ENCODE measurements at regions not wholly inside any gene's neighbourhood (a gene's known extent, or its start where the extent isn't known, plus 50 kb on each side); places are given as distances from the start of the nearest gene placed in this dataset.

- Histone ChIP-seq H2AFZ (ENCODE audit: low read depth, low read length, severe bottlenecking) (no peak overlapping the region), H4K20me1 (ENCODE audit: low read depth, low read length) (no peaks in the 10 kb centered on the region), H3K4me2 (ENCODE audit: low read depth, low read length, poor library complexity, severe bottlenecking) (no peak overlapping the region), H3K79me2 (ENCODE audit: insufficient read depth, low read length) (no peaks in the 10 kb centered on the region), H3K27ac (ENCODE audit: low read depth, low read length) (no peak overlapping the region), H3K9ac (ENCODE audit: low read length) (no peak overlapping the region), H3K4me3 (ENCODE audit: insufficient read depth, low read length, poor library complexity, severe bottlenecking) (no peak overlapping the region), H3K36me3 (ENCODE audit: low read length) (no peaks in the 10 kb centered on the region), H3K9me2 (replicated peaks; ENCODE audit: insufficient read depth, low read length) (no peaks in the 10 kb centered on the region), H3K9me3 (ENCODE audit: insufficient read depth, low read length) (no peaks in the 10 kb centered on the region), H3F3A (ENCODE audit: insufficient read depth) (no peaks in the 10 kb centered on the region), H3K27me3 (ENCODE audit: low read length) (no peaks in the 10 kb centered on the region)
- TF ChIP-seq EZH2phosphoT487 (conservative IDR thresholded peaks at IDR 0.05; ENCODE audit: low read length): no peak
- no peak for TF ChIP-seq CTCF (IDR thresholded peaks at IDR 0.05; ENCODE audit: insufficient read depth, low read length, poor library complexity, severe bottlenecking)
These were observed 631.8 kb downstream of the CETN3 start for GRCh38 chr5:89777758-89778157.

- H3F3A ChIP-seq (ENCODE audit: insufficient read depth): no peaks in the 10 kb centered on the region
- no peak overlapping the region for H3K9ac ChIP-seq (ENCODE audit: low read length)
- H3K9me2 ChIP-seq (replicated peaks; ENCODE audit: insufficient read depth, low read length): no peaks in the 10 kb centered on the region
- H4K20me1 ChIP-seq (ENCODE audit: low read depth, low read length): no peaks in the 10 kb centered on the region
- H2AFZ ChIP-seq (ENCODE audit: low read depth, low read length, severe bottlenecking): no peak overlapping the region
- H3K27ac ChIP-seq (ENCODE audit: low read depth, low read length): no peak overlapping the region
- no peaks in the 10 kb centered on the region for H3K9me3 ChIP-seq (ENCODE audit: insufficient read depth, low read length)
- H3K79me2 ChIP-seq (ENCODE audit: insufficient read depth, low read length): no peaks in the 10 kb centered on the region
- no peak overlapping the region for H3K4me3 ChIP-seq (ENCODE audit: insufficient read depth, low read length, poor library complexity, severe bottlenecking)
- H3K36me3 ChIP-seq (ENCODE audit: low read length): no peaks in the 10 kb centered on the region
- no peaks in the 10 kb centered on the region for H3K27me3 ChIP-seq (ENCODE audit: low read length)
- TF ChIP-seq CTCF (IDR thresholded peaks at IDR 0.05; ENCODE audit: insufficient read depth, low read length, poor library complexity, severe bottlenecking): no peak
- TF ChIP-seq EZH2phosphoT487 (conservative IDR thresholded peaks at IDR 0.05; ENCODE audit: low read length): no peak
- H3K4me2 ChIP-seq (ENCODE audit: low read depth, low read length, poor library complexity, severe bottlenecking): no peak overlapping the region
These were observed 639.6 kb downstream of the CETN3 start for GRCh38 chr5:89769975-89770374.

DNA sequence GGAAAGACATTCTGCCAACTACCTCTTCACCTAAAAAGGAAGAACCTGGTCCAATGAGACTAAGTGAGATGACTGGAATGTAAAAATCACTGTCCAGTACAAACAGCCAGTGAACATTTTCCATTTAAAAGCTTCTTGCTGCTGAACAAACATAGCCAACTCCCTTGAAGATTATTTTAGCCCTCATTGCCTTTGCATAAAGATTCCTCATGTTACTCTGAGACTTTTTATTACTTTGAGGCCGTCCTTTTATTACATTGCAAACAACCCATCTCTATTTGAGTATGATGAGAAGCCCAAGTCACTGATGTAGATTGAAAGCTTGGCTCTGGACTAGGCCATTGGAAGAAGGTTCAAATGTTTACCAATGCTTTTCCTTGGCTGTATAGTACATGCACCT, 649.8 kb downstream of the CETN3 start:
- no peaks in the 10 kb centered on the region for H3K36me3 ChIP-seq (ENCODE audit: low read length)
- H3K27me3 ChIP-seq (ENCODE audit: low read length): no peaks in the 10 kb centered on the region
- 0 out of 2 replicates have a peak, but pooled peaks cover 3% of the 10 kb centered on the region for H3K9me2 ChIP-seq (replicated peaks; ENCODE audit: insufficient read depth, low read length)
- H3K4me2 ChIP-seq (ENCODE audit: low read depth, low read length, poor library complexity, severe bottlenecking): no peak overlapping the region
- TF ChIP-seq EZH2phosphoT487 (conservative IDR thresholded peaks at IDR 0.05; ENCODE audit: low read length) (no peak), CTCF (IDR thresholded peaks at IDR 0.05; ENCODE audit: insufficient read depth, low read length, poor library complexity, severe bottlenecking) (no peak)
- no peak overlapping the region for H2AFZ ChIP-seq (ENCODE audit: low read depth, low read length, severe bottlenecking)
- H3F3A ChIP-seq (ENCODE audit: insufficient read depth): no peaks in the 10 kb centered on the region
- no peak overlapping the region for H3K4me3 ChIP-seq (ENCODE audit: insufficient read depth, low read length, poor library complexity, severe bottlenecking)
- H3K9me3 ChIP-seq (ENCODE audit: insufficient read depth, low read length): no peaks in the 10 kb centered on the region
- no peaks in the 10 kb centered on the region for H4K20me1 ChIP-seq (ENCODE audit: low read depth, low read length)
- H3K79me2 ChIP-seq (ENCODE audit: insufficient read depth, low read length): no peaks in the 10 kb centered on the region
- H3K27ac ChIP-seq (ENCODE audit: low read depth, low read length): no peak overlapping the region
- no peak overlapping the region for H3K9ac ChIP-seq (ENCODE audit: low read length)

All from SU-DHL-6 (cell line).